EH (cell line): ENCODE measurements at regions not wholly inside any gene's neighbourhood (a gene's known extent, or its start where the extent isn't known, plus 50 kb on each side); places are given as distances from the start of the nearest gene placed in this dataset.
"Not testable (repeated sequence)": the region's sequence is repeated elsewhere in the genome, so short reads cannot be mapped to it uniquely, and the experiment has no call there.

Experiments
- DNase-seq: peaks from one replicate; pipeline ENCODE4 v3.0.0-alpha.2; 2015; ENCODE audit warnings: low read depth

DNA sequence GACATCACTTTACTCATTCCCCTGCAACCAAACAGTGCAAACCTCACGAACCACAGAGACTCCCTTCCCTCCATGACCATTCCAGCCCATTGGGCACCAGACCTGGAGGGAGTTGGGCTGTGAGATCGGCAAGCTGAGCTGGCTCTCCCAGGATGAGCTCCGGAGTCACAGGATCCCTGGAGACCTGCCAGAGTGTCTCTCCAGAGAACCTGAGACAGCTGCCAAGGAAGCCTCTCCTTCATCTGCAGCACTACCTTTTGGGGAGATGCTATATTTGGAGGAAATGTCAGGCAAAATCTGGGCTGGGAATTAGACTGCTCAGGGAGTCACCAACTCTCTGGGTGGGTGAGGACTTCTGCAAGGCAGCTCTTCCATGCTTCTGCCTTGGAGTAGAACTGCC lies 417.4 kb downstream of the TNS1 start:
- DNase-seq = no peak

DNA sequence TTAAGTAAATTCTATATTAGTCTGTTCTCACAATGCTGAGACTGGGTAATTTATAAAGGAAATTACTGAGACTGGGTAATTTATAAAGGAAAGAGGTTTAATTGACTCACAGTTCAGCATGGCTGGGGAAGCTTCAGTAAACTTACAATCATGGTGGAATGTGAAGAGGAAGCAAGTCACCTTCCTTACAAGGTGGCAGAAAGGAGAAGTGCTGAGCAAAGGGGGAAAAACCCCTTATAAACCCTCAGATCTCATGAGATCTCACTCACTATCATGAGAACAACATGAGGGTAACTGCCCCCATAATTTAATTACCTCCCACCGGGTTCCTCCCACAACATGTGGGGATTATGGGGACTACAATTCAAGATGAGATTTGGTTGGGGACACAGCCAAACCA lies 422.4 kb downstream of the TNS1 start:
- DNase-seq = not testable (repeated sequence)

DNA sequence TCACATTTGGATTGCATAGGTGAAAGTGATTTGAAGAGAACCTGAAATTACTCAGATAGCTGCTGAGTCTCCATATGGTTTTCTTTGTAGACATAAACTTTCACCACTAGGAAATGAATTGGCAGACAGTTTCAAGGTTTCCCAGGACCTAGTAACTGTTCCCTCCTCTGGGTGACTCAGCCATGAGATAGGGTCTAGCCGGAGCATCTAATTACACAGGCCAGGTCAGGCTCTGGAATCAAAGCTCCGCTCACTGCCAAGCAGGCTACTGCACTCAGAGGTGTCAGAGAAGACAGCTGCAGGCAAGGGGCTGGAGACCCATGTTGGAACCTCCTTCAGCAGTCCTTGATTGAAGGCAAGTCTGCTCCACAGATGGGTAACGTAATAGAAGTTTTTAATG lies 429.2 kb downstream of the TNS1 start:
- DNase-seq = peak; percentile 73

DNA sequence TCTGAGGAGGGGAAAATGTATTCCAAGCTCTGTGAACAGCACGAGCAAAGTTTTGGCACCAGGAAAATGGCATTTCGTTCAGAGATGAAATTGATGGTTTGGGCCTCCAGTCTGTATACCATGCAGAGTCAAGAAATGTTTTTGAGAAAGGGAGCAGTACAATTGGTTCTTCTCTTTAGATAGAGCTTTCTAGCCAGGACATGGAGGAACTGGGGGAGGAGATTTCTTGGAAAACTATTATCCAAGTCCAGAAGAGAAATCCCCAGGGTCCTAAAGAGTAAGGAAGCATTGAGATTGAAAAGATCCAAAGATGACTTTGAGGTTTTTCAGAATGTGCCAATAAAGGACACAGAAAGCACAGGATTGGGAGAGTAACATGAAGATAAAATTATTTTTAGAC lies 432.4 kb downstream of the TNS1 start:
- no peak for DNase-seq

DNA sequence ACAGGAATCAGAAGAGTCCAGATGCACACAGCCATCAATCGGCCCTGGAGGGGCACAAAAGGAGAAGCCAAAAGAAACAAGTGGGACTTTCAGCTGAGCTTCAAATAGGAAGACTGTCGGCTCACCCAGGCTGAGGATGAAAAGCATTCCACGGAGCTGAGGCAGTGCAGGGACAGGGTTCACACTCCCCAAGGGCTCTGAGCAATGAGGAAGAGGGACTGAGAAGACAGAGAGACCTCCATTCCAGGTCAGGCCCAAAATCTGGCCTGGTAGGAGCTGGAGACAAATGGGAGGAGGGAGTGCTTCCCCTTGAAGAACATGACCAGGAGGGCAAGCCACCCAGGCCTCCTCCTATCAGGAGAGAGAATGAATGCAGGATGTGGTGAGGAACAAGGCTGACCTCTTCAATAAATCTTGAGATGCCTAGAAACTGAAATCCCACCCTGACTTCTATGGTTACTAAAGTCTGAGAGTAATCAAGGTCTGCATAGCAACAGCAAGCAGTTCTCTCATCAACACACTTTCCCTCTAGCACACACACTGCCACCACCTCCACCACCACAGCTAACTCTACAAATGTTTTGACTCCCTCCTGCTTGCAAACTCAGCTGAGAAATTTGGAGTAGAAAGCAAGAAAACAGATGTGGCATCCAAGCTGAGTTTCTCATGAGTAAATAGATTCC lies 434.4 kb downstream of the TNS1 start:
- peak; percentile 69 for DNase-seq

DNA sequence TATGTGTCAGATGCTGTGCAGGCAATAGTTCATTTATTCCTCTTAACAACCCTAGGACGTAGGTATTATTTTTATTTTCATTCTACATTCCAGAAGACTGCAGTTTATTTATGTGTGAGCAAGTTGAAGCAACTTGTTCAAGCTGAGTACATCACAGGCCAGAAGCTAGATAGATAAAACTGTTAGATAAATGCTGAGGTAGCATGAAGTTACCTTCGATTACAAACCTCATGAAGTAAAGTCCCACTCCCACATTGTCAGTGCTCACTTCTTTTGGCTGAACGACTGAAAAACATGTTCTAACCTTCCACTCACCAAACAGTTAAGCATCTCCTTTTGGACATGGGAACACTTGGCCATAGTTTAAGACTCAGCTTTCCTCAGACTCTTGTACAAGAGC lies 439.2 kb downstream of the TNS1 start:
- DNase-seq = no peak

DNA sequence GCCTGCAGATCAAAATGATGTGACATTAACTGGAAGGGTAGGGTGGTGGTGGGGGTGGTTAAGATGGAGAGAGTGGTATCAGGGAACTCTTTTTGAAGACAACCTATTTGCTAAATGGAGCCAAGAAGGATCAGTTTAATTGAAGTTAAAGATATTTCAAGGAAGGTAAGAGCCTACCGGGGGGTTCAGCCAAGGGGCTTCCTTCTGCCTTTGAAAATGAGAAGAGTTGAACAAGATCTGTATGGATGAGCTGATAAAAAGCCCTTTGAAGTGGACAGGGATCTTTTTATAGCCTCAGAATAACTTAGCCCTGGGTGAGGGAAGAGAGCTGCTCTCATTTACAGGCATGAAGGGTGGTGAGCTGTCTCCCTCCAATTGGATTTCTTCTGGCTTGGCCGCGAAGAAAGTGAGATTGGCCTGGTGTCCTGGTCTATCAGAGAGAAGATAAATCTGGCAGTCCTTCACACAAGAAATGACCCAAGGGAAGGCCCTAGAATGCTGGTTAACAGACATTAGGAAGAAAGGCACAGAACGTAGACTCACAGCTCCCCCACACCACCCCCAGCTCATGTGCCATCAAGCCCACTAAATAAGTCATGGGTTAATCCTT lies 439.8 kb downstream of the TNS1 start:
- no peak for DNase-seq

DNA sequence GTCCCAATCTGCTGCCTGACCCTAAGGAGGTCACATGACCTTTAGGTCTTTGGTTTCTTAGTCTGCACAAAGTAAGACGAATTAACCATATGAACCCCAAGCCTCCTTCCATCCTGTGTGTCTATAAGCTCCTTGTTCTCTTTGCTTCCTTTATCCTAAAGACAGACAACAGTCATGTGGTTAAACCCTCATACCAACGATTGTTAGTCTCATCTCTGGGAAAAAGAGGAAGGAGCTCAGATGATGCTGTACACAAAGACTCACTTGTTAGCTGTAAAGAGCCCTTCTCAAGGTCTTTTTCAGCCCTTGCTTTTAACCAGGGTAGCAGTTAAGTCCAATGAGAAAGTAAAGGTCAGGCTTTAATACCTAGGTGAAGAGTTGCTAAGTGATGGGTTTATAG lies 443.7 kb downstream of the TNS1 start:
- no peak for DNase-seq

DNA sequence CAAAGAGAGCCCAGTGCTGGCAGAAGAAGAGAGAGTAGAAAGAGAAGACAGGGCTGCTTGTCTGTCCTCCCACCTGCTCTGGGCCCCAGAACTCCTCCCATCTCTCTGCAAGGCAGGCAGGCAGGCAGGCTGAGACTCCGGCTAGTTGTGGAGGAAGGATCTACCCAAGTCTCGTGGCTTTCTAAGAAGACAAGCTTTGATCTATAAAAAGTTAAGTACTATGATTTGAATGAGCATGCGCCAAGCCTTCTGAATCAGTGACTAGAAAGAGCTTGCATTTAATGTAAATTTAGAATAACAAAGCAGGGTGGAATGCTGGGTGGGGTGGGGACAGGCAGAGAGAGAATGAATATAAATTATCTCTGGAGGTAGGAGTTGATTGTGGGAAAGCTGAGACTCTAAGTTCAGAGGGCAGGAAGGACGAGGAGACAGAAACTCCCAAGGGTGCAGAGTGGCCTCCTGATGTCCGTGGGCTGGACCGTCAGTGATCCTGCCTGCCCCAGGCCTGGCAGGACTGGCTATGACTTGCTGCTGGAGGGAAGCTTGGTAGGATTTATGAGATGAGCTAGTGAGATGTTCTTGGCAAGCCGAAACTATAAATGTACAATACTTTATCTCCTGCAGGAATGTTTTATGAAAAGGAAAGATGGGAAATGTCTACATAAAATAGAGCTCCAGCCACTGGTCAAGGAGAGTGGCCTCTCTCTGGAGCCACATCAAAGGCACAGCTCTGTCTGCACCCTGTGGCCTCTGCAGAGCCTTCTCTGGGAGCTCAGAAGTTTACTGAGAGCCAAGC lies 447.5 kb downstream of the TNS1 start:
- peak; percentile 63 for DNase-seq

DNA sequence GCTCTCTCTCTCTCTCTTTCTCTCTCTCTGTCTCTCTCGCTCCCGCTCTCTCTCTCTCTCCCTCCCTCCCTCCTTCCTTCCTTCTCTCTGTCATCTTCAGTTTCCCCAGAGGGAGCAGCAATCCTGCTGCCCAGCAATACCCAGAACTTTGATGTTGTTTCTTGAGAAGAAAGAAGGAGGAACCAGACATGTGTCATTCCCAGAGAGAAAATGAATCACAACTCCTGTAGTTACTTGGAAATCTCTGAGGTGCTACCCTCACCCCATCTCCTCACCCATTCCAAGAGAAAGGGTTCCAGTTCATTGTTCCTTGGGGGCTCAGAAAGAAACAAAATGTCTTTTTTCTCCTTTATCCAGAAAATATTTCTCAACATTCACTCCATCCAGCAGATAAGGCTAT lies 449.1 kb downstream of the TNS1 start:
- DNase-seq = peak; percentile 24

DNA sequence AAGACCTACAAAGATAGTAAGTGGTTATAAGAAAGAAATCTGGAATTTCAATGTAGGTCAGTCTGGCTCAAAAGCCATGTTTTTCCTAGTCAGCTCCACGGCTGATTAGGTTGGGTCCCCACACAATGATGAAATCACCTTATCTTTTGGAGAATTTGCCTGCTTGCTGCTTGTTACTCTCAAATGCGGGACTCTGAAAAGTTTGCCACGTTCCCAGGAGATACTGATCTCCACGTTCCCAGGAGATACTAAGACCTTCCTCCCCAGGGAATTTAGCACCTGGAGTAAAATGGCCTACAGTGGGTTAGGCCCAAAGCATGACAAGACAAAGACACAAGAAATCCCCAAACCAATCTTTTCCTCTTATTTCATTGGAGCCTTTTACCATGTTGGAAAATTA lies 449.6 kb downstream of the TNS1 start:
- DNase-seq = no peak

DNA sequence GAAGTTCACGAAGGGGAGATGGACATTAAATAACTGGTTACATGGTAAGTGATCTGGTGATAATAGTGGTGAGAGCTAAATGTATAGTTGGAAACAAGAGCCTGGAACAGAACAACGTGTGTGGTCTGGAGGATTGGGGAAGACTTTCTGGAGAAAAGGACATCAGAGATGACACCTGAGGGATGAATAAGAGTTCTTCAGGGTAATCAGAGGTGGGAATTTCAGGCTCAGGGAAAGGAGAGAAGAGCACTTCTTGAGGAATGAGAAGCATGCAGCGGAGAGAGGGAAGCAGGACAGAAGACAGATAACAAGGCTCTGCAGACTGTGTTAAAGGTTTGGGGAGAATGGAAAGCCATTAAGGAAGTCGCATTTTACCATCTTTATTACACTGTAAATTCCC lies 450.7 kb downstream of the TNS1 start:
- DNase-seq = peak; percentile 11

DNA sequence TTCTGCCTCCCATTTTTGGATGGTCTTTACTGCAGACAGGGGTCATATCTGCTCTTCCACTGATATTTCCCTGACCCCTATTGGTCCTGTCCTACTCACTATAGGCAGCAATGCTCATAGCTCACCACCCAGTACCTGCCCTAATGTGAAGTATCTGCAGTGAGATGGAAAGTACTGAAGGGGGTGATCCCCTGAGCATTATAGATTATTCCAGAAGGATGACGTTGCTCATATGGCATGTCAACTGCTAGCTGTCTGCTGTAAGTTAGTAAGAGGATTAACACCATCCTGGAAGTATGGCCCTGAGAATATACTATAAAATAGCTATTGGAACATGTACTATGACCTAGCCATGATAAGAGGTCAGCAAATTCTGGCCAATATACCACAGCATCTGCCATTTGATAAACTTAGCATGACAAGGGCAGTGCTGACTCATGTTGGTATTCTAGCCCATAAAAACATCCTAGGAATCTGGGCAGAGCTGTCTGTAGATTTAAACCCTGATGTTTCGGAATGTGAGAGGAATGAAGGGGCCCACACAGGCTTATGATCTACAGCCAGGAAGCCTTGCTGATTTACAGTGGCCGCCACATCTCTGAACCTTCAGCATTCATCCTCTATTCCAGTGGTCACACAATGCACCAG lies 451.4 kb downstream of the TNS1 start:
- peak; percentile 91 for DNase-seq

DNA sequence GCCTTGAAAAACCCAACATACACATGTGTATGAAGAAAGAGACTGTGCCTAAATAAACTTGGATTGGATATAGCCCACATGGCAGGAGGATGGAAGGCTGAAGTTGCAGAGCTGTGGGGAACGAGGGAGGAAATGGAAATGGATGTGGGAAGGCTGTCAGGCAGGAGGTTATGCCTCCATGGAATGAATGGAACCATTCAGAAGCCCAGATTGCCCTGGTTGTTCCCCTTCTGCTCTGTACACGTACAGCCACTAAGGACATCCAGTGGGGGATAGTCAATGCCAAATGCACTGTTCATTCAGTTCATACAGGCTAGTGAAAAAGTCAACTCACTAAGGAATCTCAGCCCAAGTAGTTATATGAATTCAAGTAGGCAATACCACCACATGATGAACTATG lies 463.7 kb downstream of the TNS1 start:
- DNase-seq = no peak

DNA sequence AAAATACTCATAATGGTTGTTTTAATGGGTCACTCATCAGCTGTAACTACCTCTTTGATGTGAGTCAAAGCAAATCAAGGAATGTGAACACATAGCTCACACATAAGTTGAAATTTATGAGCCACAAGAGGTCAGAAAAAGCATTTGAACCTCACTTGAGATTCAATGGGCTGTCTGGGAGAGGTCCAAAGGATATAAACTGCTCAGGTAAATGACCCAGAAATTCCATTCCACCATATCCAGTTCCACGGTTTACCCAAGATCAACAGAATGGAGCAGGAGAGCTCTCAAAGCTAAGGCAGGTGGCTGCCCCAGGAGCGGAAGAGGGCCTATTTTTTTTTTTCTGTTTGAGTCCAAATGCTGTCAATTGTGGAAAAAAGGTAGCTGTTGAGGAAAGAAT lies 464.1 kb downstream of the TNS1 start:
- DNase-seq = peak; percentile 29

DNA sequence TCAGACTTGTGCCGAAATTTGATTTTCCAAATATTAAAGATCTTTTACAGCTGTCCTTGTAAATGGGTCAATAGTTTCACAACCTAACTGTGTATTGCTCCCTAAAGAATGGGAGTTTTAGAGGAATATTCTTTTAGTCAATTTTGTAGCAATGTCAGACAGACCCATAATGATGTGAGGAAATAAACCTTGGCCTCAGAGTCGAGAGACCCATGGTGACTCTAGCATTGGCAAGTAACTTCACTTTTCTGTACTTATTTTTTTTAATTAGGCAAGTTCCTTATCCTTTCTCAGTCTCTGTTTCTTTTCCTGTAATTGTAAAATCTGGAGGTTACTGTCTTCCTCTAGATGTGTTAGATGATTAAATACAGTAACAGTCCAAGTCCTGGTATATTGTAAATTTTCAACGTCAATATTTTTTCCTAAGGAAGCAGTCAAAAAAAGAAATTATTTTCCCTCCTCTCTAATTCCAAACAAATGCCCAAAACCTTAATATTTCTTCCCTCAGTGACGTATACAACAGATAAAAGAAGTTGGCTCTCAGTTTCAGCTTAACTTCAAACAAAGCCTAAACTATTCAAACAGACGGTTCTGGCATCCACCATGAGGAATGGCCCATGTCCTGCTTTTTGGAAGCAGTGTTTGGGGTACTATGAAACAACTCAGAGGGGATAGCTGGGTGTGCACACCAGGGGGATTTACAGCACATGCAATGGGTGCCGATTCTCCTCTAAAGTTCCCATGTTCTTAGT lies 466.7 kb downstream of the TNS1 start:
- DNase-seq = no peak

DNA sequence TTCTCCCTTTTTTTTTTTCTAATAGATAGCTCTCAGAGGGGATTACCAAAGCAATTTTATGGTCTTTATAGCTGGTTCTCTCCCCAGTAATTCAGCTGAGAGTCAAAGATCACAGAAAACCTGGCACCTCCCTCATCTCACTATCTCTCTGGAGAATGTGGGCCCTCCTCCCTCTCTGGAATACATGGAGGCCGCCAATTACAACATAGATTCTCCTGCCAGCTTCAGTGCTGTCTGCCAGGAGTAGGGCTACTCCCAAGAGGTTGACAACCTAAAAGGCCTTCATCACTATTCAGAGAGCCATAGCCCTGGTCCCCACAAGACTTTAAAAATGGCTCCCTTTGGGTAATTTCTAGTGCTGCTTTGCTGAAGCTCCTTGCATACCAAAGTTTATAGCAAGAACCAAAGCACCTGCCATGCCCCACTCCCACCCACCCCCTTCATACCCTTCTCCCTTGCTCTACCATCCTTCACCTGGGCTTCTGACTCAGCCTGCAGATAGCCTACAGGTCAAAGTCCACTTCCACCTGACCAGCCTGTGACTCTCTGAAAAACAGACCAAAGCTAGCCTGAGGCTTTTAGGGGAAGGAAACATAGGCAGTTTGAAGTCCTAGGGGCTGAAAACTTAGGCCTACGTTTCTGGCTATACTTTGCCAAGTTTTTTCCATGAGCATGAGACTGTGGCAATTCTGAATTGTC lies 472.3 kb downstream of the TNS1 start:
- no peak for DNase-seq

DNA sequence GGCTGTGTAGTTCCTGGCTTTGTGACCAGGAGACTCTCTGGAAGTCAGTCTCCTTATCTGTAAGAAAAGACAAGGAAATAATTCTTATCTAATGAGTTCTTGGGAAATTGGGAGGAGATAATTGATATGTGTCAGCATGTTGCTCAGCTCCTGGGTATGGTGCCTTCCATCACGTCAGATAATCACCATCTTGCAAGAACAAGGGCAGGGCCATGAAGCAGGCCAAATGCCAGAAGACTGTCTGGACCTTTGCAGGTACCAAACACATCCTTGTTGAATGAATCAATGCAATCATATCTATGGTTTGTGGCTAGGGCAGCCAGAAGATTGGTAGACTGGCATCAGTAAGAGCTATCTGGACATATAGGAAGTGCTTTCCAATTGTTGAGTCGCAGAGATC lies 473.5 kb downstream of the TNS1 start:
- no peak for DNase-seq

DNA sequence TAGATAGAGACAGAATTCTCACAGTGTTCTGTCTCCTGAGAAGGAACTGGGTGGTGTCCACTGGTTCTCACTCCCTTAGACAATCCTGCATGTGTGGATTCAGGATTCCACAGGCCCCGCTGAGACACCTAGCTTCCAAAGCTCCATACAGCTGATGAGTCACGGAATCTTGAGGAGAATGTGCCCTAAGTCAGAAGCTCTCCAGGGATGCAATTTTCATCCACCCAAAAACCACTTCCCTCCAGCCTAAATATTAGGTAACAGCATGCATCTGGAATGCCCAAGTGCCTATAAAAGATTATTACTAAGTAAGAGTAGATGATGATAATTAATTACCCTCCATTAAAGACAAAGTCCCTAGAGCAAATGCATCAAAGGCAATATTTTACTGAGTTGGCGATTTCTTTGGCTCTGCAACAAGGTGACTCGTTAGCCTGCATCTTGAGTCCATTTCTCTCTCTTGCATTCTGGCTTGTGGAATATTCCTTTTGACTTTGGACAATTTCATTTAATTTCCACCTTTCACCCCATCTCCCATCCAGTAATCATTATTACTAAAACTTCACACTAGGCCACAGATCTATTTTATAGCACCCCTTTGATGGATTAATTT lies 475.1 kb downstream of the TNS1 start:
- peak; percentile 76 for DNase-seq

DNA sequence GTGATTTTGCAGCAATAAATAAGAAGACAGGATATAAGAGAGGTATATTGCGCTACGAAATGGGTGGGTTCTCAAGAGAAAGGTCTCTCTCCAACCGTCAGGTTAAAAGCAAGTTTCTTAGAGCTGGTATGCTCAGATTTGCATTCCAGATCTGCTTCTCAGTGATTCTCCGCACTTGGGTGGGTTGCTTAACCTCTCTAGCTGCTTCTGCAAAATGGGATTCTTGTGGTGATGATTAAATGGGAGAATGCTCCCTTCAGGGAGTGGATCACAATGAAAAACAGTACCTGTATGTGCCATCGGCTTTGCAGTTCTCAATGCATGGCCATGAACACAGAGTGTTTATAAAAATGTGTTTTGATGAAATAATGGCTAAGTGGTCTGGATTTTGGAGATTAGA lies 477.7 kb downstream of the TNS1 start:
- DNase-seq = no peak

DNA sequence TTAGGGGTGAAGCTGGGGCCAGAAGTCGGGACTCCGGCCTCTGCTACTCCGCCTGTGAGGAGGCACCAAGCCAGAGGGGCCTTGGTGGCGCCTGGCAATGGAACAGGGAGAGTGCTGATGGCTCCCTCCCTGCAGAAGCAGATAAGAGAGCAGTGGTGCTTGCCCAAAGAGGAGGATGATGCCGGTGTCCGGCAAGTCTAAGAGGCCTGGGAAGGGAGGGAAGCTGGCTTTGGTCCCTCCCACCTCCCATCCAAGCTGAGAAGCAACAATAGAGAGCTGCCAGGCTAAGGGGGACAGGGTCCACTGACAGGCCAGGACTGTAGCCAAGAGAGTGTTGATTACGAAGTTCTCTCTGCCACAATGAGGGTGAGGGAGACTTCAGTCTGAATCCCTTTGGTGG lies 479.5 kb downstream of the TNS1 start:
- no peak for DNase-seq
